ENCODE measurements at regions not wholly inside any gene's neighbourhood (a gene's known extent, or its start where the extent isn't known, plus 50 kb on each side); places are given as distances from the start of the nearest gene placed in this dataset.

DNA sequence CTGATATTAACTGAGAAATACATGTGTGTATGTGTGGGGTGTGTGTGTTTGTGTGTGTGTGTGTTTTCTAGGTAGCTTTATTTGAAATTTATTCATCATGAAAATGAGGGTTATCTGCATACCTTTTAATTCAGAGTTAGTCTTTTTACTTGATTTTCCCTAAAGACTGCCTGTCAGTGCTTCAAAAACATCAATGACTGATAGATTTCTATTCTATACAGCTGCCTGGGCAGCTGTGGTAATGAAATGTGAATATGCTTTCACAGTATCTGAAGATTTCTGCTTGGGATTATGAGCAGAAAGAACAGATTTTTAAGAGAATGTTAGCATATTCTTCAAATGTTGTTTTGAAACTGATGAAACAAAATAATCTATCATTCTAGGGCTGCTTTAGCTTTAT, 119.7 kb upstream of the ZRANB2 start:
- no peaks in the 10 kb centered on the region for H3K27me3 ChIP-seq (ENCODE audit: control insufficient read depth in 2 of 2, insufficient read depth in 2 of 2, low read length in 2 of 2)
- no peak overlapping the region for H3K4me3 ChIP-seq (ENCODE audit: low read length in 2 of 2)
- no peaks in the 10 kb centered on the region for H3K36me3 ChIP-seq (ENCODE audit: control insufficient read depth in 2 of 2, insufficient read depth in 2 of 2, low read length in 2 of 2)
- H3K9ac ChIP-seq (ENCODE audit: low read depth in 1 of 2, low read length in 2 of 2) = no peak overlapping the region
- no peaks in the 10 kb centered on the region for H3K9me3 ChIP-seq (ENCODE audit: control insufficient read depth in 2 of 2, low read length in 2 of 2)
- H3K4me1 ChIP-seq (ENCODE audit: control insufficient read depth in 2 of 2, insufficient read depth in 2 of 2, low read length in 2 of 2) = no peaks in the 10 kb centered on the region
- H3K27ac ChIP-seq (ENCODE audit: low read depth in 2 of 2, low read length in 2 of 2) = no peak overlapping the region

DNA sequence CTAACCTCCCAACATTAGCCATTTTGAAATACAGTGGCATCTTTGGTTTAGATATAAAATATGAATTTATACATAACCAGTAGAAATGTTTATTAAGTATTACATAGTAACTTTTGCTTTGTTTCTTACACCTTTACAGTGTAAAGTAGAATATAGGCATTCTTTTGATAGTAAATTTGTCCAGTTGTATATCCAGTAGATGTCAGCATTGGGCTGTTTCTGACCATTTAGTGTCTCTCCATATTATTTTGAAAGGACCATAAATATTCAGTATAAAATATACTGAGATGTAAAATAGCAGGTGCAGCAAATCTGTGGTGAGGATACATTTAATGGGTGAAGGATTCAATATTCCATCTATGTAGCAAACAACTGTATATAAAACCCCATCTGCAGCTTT, 115.8 kb upstream of the ZRANB2 start:
- Histone ChIP-seq H3K4me1 (ENCODE audit: control insufficient read depth in 2 of 2, insufficient read depth in 2 of 2, low read length in 2 of 2) (no peaks in the 10 kb centered on the region), H3K27ac (ENCODE audit: low read depth in 2 of 2, low read length in 2 of 2) (no peak overlapping the region), H3K9ac (ENCODE audit: low read depth in 1 of 2, low read length in 2 of 2) (no peak overlapping the region), H3K9me3 (ENCODE audit: control insufficient read depth in 2 of 2, low read length in 2 of 2) (no peaks in the 10 kb centered on the region), H3K27me3 (ENCODE audit: control insufficient read depth in 2 of 2, insufficient read depth in 2 of 2, low read length in 2 of 2) (no peaks in the 10 kb centered on the region), H3K4me3 (ENCODE audit: low read length in 2 of 2) (no peak overlapping the region), H3K36me3 (ENCODE audit: control insufficient read depth in 2 of 2, insufficient read depth in 2 of 2, low read length in 2 of 2) (no peaks in the 10 kb centered on the region)

DNA sequence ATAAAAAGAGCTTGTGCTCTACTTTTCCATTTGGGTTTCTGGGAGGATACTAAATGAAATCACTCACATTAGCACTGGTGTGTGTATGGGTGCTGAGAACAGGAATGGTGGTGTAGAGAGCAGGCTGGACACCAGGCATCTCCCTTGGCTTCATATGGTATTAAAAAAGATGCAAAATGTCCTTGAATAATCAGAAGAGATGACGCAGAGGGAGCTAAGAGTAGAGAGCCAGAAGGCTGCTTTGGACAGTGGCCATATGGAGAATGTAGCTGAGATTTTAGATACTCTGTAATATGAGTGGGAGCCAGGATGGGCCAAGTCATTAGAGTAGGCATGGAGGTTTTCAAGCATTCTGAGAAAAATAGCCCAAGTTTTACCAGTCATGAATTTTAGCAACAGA, 112.3 kb upstream of the ZRANB2 start:
- Histone ChIP-seq H3K4me3 (ENCODE audit: low read length in 2 of 2) (no peak overlapping the region), H3K9me3 (ENCODE audit: control insufficient read depth in 2 of 2, low read length in 2 of 2) (no peaks in the 10 kb centered on the region), H3K27ac (ENCODE audit: low read depth in 2 of 2, low read length in 2 of 2) (peak overlapping the region in 1 of 2 donors; percentile 17), H3K36me3 (ENCODE audit: control insufficient read depth in 2 of 2, insufficient read depth in 2 of 2, low read length in 2 of 2) (no peaks in the 10 kb centered on the region), H3K9ac (ENCODE audit: low read depth in 1 of 2, low read length in 2 of 2) (no peak overlapping the region), H3K4me1 (ENCODE audit: control insufficient read depth in 2 of 2, insufficient read depth in 2 of 2, low read length in 2 of 2) (no peaks in the 10 kb centered on the region), H3K27me3 (ENCODE audit: control insufficient read depth in 2 of 2, insufficient read depth in 2 of 2, low read length in 2 of 2) (no peaks in the 10 kb centered on the region)

DNA sequence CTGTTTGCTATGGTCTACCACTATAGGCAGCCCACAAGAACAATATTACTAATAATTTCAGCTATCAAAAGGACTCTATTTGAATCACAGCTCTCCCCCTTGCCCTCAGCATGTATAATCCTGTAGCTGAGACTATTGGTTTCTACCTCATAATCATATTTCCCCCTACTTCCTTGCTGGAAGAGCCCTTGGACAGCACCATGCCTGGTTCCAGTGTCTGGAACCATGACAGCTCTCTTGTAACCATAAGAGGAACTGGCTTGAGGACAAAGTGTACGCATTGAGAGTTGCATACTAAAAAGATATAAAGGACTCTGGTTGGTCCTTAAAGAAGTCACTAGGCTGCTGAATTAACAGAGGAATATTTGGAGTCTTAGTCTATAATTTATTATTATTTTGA, 110.7 kb upstream of the ZRANB2 start:
- H3K36me3 ChIP-seq (ENCODE audit: control insufficient read depth in 2 of 2, insufficient read depth in 2 of 2, low read length in 2 of 2) = no peaks in the 10 kb centered on the region
- no peaks in the 10 kb centered on the region for H3K27me3 ChIP-seq (ENCODE audit: control insufficient read depth in 2 of 2, insufficient read depth in 2 of 2, low read length in 2 of 2)
- H3K4me1 ChIP-seq (ENCODE audit: control insufficient read depth in 2 of 2, insufficient read depth in 2 of 2, low read length in 2 of 2) = no peaks in the 10 kb centered on the region
- no peak overlapping the region for H3K9ac ChIP-seq (ENCODE audit: low read depth in 1 of 2, low read length in 2 of 2)
- H3K27ac ChIP-seq (ENCODE audit: low read depth in 2 of 2, low read length in 2 of 2) = no peak overlapping the region
- no peaks in the 10 kb centered on the region for H3K9me3 ChIP-seq (ENCODE audit: control insufficient read depth in 2 of 2, low read length in 2 of 2)
- H3K4me3 ChIP-seq (ENCODE audit: low read length in 2 of 2) = no peak overlapping the region

DNA sequence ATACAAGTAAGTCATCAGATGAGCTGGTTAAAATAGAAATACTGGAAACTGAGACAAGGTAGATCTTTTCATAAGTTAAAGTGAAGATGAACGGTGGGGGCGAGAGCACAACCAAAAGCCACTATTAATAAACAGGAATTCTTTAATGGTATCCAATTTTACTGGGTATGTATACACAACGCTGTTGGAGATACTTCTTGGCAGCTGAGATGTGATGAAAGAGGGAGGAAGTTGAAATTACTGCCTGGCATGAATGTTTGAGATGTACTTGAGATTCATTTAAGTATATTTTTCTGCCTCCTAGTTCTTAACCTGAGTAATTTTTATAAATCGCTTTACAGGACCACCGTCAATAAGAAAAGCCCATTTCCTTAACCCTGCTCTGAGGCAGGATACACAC, 110.0 kb upstream of the ZRANB2 start:
- Histone ChIP-seq H3K9ac (ENCODE audit: low read depth in 1 of 2, low read length in 2 of 2) (no peak overlapping the region), H3K36me3 (ENCODE audit: control insufficient read depth in 2 of 2, insufficient read depth in 2 of 2, low read length in 2 of 2) (no peaks in the 10 kb centered on the region), H3K4me1 (ENCODE audit: control insufficient read depth in 2 of 2, insufficient read depth in 2 of 2, low read length in 2 of 2) (no peaks in the 10 kb centered on the region), H3K4me3 (ENCODE audit: low read length in 2 of 2) (no peak overlapping the region), H3K27me3 (ENCODE audit: control insufficient read depth in 2 of 2, insufficient read depth in 2 of 2, low read length in 2 of 2) (no peaks in the 10 kb centered on the region), H3K9me3 (ENCODE audit: control insufficient read depth in 2 of 2, low read length in 2 of 2) (no peaks in the 10 kb centered on the region), H3K27ac (ENCODE audit: low read depth in 2 of 2, low read length in 2 of 2) (no peak overlapping the region)

DNA sequence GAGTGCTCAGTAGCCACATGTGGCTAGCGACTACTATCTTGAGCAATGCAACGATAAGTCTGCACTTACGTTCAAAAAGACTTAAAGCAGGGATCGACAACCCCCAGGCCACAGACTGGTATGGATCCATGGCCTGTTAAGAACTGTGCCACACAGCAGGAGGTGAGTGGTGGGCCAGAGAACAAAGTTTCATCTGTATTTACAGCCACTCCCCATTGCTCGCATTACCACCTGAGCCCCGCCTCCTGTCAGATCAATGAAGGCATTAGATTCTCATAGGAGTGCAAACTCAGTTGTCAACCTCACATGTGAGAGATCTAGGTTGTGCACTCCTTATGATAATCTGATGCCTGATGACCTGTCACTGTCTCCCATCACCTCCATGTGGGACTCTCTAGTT, 103.6 kb upstream of the ZRANB2 start:
- Histone ChIP-seq H3K27ac (ENCODE audit: low read depth in 2 of 2, low read length in 2 of 2) (no peak overlapping the region), H3K4me3 (ENCODE audit: low read length in 2 of 2) (no peak overlapping the region), H3K27me3 (ENCODE audit: control insufficient read depth in 2 of 2, insufficient read depth in 2 of 2, low read length in 2 of 2) (no peaks in the 10 kb centered on the region), H3K4me1 (ENCODE audit: control insufficient read depth in 2 of 2, insufficient read depth in 2 of 2, low read length in 2 of 2) (no peaks in the 10 kb centered on the region), H3K36me3 (ENCODE audit: control insufficient read depth in 2 of 2, insufficient read depth in 2 of 2, low read length in 2 of 2) (no peaks in the 10 kb centered on the region), H3K9me3 (ENCODE audit: control insufficient read depth in 2 of 2, low read length in 2 of 2) (no peaks in the 10 kb centered on the region), H3K9ac (ENCODE audit: low read depth in 1 of 2, low read length in 2 of 2) (no peak overlapping the region)

DNA sequence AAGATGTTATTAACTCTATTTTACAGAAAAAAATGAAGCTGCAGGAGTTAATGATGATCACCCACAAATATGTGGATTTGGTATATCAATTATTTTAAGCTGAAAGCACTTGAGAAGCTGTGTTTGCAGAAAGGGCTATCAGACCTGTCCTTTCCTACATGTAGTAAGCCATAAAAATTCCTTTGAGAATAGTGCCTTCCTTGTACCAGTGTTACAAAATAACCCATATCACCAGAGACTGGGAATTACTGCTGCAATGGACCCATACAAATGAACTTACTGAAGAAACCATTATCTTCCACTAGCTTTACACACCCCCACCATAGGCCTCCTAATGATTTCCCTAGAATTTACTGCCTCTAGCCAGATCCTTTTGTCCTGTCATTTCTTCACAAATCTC, 99.2 kb upstream of the ZRANB2 start:
- no peaks in the 10 kb centered on the region for H3K27me3 ChIP-seq (ENCODE audit: control insufficient read depth in 2 of 2, insufficient read depth in 2 of 2, low read length in 2 of 2)
- H3K36me3 ChIP-seq (ENCODE audit: control insufficient read depth in 2 of 2, insufficient read depth in 2 of 2, low read length in 2 of 2) = no peaks in the 10 kb centered on the region
- no peaks in the 10 kb centered on the region for H3K4me1 ChIP-seq (ENCODE audit: control insufficient read depth in 2 of 2, insufficient read depth in 2 of 2, low read length in 2 of 2)
- no peaks in the 10 kb centered on the region for H3K9me3 ChIP-seq (ENCODE audit: control insufficient read depth in 2 of 2, low read length in 2 of 2)
- H3K9ac ChIP-seq (ENCODE audit: low read depth in 1 of 2, low read length in 2 of 2) = no peak overlapping the region
- no peak overlapping the region for H3K27ac ChIP-seq (ENCODE audit: low read depth in 2 of 2, low read length in 2 of 2)
- H3K4me3 ChIP-seq (ENCODE audit: low read length in 2 of 2) = no peak overlapping the region

DNA sequence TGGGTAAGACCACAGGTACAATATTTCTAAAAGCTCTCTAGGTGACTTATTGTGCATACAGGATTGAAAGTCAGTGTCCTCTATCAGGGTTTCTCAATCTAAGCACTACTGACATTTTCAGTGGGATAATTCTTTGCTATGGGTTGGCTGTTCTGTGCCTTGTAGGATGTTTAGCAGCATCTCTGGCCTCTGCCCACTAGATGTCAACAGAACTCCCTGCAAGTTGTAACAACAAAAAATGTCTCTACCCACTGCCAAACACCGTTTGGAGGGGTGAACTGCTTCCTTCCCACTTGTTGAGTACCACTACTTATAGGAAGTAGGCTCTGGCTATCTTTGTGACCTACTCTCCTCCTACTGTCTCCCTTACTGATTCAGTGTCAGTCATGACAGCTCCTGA, 90.1 kb upstream of the ZRANB2 start:
- Histone ChIP-seq H3K9me3 (ENCODE audit: control insufficient read depth in 2 of 2, low read length in 2 of 2) (no peaks in the 10 kb centered on the region), H3K27ac (ENCODE audit: low read depth in 2 of 2, low read length in 2 of 2) (no peak overlapping the region), H3K9ac (ENCODE audit: low read depth in 1 of 2, low read length in 2 of 2) (no peak overlapping the region), H3K4me1 (ENCODE audit: control insufficient read depth in 2 of 2, insufficient read depth in 2 of 2, low read length in 2 of 2) (no peaks in the 10 kb centered on the region), H3K27me3 (ENCODE audit: control insufficient read depth in 2 of 2, insufficient read depth in 2 of 2, low read length in 2 of 2) (no peaks in the 10 kb centered on the region), H3K36me3 (ENCODE audit: control insufficient read depth in 2 of 2, insufficient read depth in 2 of 2, low read length in 2 of 2) (no peaks in the 10 kb centered on the region), H3K4me3 (ENCODE audit: low read length in 2 of 2) (no peak overlapping the region)

DNA sequence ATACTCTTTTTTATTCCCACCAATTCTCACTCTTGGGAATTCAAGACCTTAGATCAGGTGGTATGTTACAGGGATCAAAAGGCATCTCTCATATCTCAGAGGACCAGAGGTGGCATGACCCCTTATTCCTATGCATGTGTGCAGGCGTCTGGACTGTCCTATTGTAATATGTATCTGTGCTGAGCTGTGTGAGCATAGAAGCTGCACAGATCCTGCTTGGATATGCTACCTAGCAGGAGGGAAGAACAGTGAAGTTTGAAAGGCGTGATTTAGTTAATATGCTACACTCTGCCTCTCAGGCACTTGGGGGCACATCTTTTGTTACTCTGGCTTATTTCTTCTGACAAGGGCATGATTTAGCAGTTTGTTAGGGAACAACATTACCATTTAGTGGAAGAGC, 86.7 kb upstream of the ZRANB2 start:
- H3K27ac ChIP-seq (ENCODE audit: low read depth in 2 of 2, low read length in 2 of 2) = no peak overlapping the region
- no peaks in the 10 kb centered on the region for H3K36me3 ChIP-seq (ENCODE audit: control insufficient read depth in 2 of 2, insufficient read depth in 2 of 2, low read length in 2 of 2)
- H3K9me3 ChIP-seq (ENCODE audit: control insufficient read depth in 2 of 2, low read length in 2 of 2) = no peaks in the 10 kb centered on the region
- no peaks in the 10 kb centered on the region for H3K4me1 ChIP-seq (ENCODE audit: control insufficient read depth in 2 of 2, insufficient read depth in 2 of 2, low read length in 2 of 2)
- no peaks in the 10 kb centered on the region for H3K27me3 ChIP-seq (ENCODE audit: control insufficient read depth in 2 of 2, insufficient read depth in 2 of 2, low read length in 2 of 2)
- H3K4me3 ChIP-seq (ENCODE audit: low read length in 2 of 2) = no peak overlapping the region
- no peak overlapping the region for H3K9ac ChIP-seq (ENCODE audit: low read depth in 1 of 2, low read length in 2 of 2)

DNA sequence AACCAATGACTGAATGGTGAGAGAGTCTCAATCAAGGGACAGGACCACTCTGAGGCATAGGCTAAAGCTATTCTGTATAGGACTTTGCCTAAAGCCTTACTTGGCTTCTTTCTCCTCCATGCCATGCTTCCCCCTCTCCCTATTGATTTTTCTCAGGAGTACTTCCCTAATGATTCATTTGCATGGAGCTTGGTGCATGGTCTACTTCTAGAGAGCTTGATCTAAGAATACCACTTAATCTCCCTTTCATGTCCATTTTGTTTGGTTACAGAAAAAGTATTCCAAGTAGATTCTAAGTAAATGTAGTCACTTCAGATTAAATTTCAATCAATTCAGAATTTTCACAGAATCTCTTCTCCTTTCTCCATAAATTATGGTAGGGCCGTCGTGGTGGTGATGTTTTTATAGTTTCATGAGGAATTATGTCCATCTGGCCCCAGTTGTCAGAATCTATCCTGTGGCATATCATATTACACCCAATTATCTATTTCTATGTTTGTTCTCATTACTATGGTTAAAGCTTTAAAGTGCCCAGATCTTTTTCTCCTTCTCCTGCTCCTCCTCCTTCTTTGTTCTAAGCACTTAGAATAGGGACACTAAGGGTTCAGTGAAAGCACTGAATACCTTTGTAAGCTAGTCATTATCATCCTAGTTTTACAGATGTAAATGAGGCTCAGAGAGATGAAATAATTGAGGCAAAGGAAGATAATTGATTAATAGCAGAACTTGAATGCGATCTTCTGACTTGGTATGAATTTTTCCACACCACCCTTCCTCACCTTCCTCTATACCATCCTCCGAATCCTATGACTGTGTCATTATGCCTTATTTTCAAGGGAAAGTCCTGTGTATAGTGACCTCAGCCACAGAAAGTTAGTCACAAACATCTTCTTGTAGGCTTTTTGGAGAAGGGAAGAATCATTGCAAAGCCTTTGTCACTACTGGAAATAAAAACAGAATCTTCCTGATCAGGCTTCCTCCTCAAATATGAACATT, 85.6 kb upstream of the ZRANB2 start:
- no peak overlapping the region for H3K27ac ChIP-seq (ENCODE audit: low read depth in 2 of 2, low read length in 2 of 2)
- H3K4me3 ChIP-seq (ENCODE audit: low read length in 2 of 2) = no peak overlapping the region
- no peaks in the 10 kb centered on the region for H3K4me1 ChIP-seq (ENCODE audit: control insufficient read depth in 2 of 2, insufficient read depth in 2 of 2, low read length in 2 of 2)
- H3K9me3 ChIP-seq (ENCODE audit: control insufficient read depth in 2 of 2, low read length in 2 of 2) = no peaks in the 10 kb centered on the region
- no peaks in the 10 kb centered on the region for H3K36me3 ChIP-seq (ENCODE audit: control insufficient read depth in 2 of 2, insufficient read depth in 2 of 2, low read length in 2 of 2)
- no peak overlapping the region for H3K9ac ChIP-seq (ENCODE audit: low read depth in 1 of 2, low read length in 2 of 2)
- no peaks in the 10 kb centered on the region for H3K27me3 ChIP-seq (ENCODE audit: control insufficient read depth in 2 of 2, insufficient read depth in 2 of 2, low read length in 2 of 2)

Data from mucosa of rectum (tissue), 2 donors.